ENCODE measurements at regions not wholly inside any gene's neighbourhood (a gene's known extent, or its start where the extent isn't known, plus 50 kb on each side); places are given as distances from the start of the nearest gene placed in this dataset.
"Not testable (repeated sequence)": the region's sequence is repeated elsewhere in the genome, so short reads cannot be mapped to it uniquely, and the experiment has no call there.

DNA sequence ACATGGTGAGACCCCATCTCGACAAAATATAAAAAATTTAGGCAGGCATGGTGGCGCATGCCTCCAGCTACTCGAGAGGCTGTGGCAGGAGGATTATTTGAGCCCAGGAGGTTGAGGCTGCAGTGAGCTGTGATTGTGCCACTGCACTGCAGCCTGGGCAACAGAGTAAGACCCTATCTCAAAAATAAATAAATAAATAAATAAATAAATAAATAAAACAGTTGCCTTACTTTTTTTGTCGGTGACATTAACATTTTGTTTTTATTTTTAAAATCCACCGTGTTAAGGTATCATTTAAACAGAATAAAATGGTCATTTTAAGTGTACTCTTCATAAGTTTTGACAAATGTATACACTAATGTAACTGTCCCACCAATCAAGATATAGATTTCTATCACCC lies 57.0 kb downstream of the RASL11A start:
- no peak overlapping the region for H3K9ac ChIP-seq (ENCODE audit: low read length)
- H3K4me3 ChIP-seq (ENCODE audit: low read length) = no peak overlapping the region
- no peaks in the 10 kb centered on the region for H3K36me3 ChIP-seq (ENCODE audit: control insufficient read depth, insufficient read depth, low read length)
- peaks cover 3% of the 10 kb centered on the region for H3K27me3 ChIP-seq (ENCODE audit: control insufficient read depth, insufficient read depth, low read length)
- H3K9me3 ChIP-seq (ENCODE audit: control insufficient read depth, low read length) = no peaks in the 10 kb centered on the region
- no peaks in the 10 kb centered on the region for H3K4me1 ChIP-seq (ENCODE audit: control insufficient read depth, insufficient read depth, low read length)

DNA sequence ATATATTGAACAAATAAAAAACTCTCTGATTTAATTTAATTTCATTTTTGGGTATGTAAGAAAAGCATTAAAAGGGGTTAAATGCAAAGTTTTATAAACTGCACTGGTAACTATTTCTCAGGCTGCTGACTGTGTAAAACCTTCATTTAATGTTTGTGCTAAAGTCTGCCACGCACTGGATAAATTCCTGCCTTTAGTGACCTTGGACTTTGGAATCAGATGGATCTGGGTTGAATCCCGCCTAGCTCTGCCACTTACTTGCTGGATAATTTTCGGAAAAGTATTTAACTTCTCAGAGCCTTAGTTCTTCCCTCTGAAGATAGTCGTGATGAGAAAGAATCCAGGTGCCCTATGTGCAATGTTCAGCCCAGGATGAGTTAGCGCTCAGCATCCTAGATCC lies 58.6 kb downstream of the RASL11A start:
- Histone ChIP-seq H3K36me3 (ENCODE audit: control insufficient read depth, insufficient read depth, low read length) (no peaks in the 10 kb centered on the region), H3K9ac (ENCODE audit: low read length) (no peak overlapping the region), H3K4me1 (ENCODE audit: control insufficient read depth, insufficient read depth, low read length) (no peaks in the 10 kb centered on the region), H3K9me3 (ENCODE audit: control insufficient read depth, low read length) (no peaks in the 10 kb centered on the region), H3K27me3 (ENCODE audit: control insufficient read depth, insufficient read depth, low read length) (peaks cover 3% of the 10 kb centered on the region), H3K4me3 (ENCODE audit: low read length) (no peak overlapping the region)

DNA sequence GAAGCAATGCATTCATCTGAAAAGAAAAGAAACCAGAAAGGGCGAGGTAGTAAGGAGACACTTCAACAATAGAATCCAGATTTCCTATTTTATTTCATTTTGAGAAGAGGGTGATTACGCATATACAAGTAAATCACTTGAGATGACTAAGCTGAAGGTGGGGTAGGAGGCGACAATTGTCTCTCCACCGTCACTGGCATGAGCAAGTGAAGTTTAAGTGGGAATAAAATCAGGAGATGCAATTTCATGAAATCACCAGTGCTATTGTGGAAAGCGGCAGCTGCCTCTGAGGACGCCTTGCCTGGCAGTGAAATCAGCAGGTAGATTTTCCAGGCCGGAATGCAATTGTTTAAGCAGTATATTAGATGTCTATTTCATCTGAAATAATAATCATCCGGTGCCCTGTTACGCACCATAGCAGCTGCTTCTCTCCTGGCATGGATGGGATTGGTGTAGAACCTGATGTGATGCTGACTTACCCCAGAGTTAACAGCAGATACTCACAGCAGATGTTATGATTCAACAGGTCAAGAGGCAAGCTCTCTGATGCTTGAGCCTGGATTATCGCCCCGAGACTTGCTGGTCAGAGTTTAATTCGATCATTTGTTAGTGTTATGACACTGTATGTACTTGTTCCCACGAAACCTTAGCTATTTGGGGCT lies 64.3 kb downstream of the RASL11A start:
- H3K9me3 ChIP-seq (ENCODE audit: control insufficient read depth, low read length) = no peaks in the 10 kb centered on the region
- H3K9ac ChIP-seq (ENCODE audit: low read length) = no peak overlapping the region
- H3K4me1 ChIP-seq (ENCODE audit: control insufficient read depth, insufficient read depth, low read length) = no peaks in the 10 kb centered on the region
- no peak overlapping the region for H3K4me3 ChIP-seq (ENCODE audit: low read length)
- H3K36me3 ChIP-seq (ENCODE audit: control insufficient read depth, insufficient read depth, low read length) = no peaks in the 10 kb centered on the region
- peaks cover 6% of the 10 kb centered on the region for H3K27me3 ChIP-seq (ENCODE audit: control insufficient read depth, insufficient read depth, low read length)

DNA sequence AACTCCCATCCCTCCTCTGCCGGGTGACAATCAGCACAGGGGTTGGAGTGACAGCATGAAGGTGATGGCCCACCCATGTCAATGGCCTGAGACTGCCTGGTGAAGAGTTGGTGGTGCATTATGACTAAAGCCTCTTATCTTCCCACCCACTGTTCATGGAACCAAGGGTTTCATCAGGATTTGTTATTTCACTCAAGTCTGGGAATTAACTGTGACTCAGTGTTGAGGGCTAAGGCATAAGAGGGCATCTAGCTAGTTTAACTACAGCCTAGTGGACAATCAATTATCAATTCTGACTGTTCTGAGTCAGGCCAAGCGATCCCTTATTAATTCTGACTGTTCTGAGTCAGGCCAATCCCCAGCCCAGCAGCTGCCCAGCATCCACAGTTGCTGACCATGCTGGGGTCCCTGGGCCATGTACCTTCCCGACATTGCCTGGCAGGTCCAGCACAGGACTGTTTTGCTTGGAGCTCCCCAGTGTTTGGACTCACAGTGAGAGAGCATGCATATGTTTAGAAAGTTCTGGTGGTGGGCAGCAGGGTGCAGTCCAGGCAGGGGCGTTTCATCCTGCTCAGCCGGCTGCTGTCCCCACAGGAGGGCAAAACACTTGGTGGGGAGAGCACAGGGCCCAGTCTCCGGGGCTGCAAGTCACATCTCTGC lies 65.5 kb downstream of the RASL11A start:
- H3K4me3 ChIP-seq (ENCODE audit: low read length) = no peak overlapping the region
- no peaks in the 10 kb centered on the region for H3K36me3 ChIP-seq (ENCODE audit: control insufficient read depth, insufficient read depth, low read length)
- no peaks in the 10 kb centered on the region for H3K9me3 ChIP-seq (ENCODE audit: control insufficient read depth, low read length)
- no peak overlapping the region for H3K9ac ChIP-seq (ENCODE audit: low read length)
- H3K4me1 ChIP-seq (ENCODE audit: control insufficient read depth, insufficient read depth, low read length) = no peaks in the 10 kb centered on the region
- H3K27me3 ChIP-seq (ENCODE audit: control insufficient read depth, insufficient read depth, low read length) = peaks cover 6% of the 10 kb centered on the region

DNA sequence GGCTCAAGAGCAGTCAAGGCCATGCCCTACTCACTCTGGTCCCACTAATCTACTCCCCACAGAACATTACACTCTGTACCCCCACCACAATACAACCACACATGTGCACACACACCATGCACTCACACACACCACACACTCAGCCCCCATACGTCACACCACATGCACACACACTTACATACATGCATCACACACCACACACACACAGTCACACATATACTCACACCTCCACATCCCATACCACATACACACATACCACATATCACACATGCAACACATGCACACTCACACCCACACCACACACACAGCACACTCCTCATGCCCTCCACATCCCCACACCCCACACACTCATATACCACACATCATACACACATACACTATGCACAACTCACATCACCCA lies 67.6 kb downstream of the RASL11A start:
- H3K4me1 ChIP-seq (ENCODE audit: control insufficient read depth, insufficient read depth, low read length) = no peaks in the 10 kb centered on the region
- H3K4me3 ChIP-seq (ENCODE audit: low read length) = no peak overlapping the region
- H3K9me3 ChIP-seq (ENCODE audit: control insufficient read depth, low read length) = no peaks in the 10 kb centered on the region
- H3K36me3 ChIP-seq (ENCODE audit: control insufficient read depth, insufficient read depth, low read length) = no peaks in the 10 kb centered on the region
- H3K27me3 ChIP-seq (ENCODE audit: control insufficient read depth, insufficient read depth, low read length) = peaks cover 6% of the 10 kb centered on the region
- no peak overlapping the region for H3K9ac ChIP-seq (ENCODE audit: low read length)

DNA sequence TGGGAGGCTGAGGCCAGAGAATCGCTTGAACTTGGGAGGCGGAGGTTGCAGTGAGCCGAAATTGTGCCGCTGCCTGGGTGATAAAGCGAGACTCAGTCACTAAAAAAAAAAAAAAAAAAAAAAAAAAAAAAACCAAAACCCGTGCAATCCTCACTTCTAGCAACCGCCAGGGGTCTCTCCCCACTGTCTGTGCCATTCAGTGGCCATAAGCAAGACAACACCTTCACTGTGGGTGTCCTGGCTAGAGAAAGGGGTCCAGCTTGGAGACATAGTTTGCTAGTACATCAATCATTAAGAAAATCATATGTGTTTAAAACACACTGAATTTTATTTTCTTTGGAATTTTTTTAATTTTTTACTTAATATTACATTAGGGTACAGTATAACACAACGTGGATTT lies 68.2 kb downstream of the RASL11A start:
- Histone ChIP-seq H3K9ac (ENCODE audit: low read length) (no peak overlapping the region), H3K4me3 (ENCODE audit: low read length) (no peak overlapping the region), H3K4me1 (ENCODE audit: control insufficient read depth, insufficient read depth, low read length) (no peaks in the 10 kb centered on the region), H3K36me3 (ENCODE audit: control insufficient read depth, insufficient read depth, low read length) (no peaks in the 10 kb centered on the region), H3K27me3 (ENCODE audit: control insufficient read depth, insufficient read depth, low read length) (peaks cover 6% of the 10 kb centered on the region), H3K9me3 (ENCODE audit: control insufficient read depth, low read length) (no peaks in the 10 kb centered on the region)

DNA sequence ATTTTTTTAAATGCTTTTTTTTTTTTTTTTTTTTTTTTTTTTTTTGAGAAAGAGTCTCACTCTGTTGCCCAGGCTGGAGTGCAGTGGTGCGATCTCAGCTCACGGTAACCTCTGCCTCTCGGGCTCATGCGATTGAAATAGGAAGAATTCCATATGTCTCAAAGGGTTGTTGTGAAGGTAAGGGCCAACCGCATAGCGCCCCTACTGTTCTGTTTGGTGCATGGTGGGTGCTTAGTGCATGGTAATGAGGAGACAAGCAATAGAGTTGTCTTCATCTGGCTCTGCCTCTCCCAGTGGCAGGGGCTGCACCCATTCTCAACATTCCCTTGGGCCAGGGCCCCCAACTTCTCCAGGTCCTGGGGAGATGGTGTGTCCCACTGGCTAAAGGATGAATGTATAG lies 68.7 kb downstream of the RASL11A start:
- H3K36me3 ChIP-seq (ENCODE audit: control insufficient read depth, insufficient read depth, low read length) = no peaks in the 10 kb centered on the region
- H3K9me3 ChIP-seq (ENCODE audit: control insufficient read depth, low read length) = no peaks in the 10 kb centered on the region
- H3K9ac ChIP-seq (ENCODE audit: low read length) = no peak overlapping the region
- no peak overlapping the region for H3K4me3 ChIP-seq (ENCODE audit: low read length)
- no peaks in the 10 kb centered on the region for H3K4me1 ChIP-seq (ENCODE audit: control insufficient read depth, insufficient read depth, low read length)
- peaks cover 6% of the 10 kb centered on the region for H3K27me3 ChIP-seq (ENCODE audit: control insufficient read depth, insufficient read depth, low read length)

DNA sequence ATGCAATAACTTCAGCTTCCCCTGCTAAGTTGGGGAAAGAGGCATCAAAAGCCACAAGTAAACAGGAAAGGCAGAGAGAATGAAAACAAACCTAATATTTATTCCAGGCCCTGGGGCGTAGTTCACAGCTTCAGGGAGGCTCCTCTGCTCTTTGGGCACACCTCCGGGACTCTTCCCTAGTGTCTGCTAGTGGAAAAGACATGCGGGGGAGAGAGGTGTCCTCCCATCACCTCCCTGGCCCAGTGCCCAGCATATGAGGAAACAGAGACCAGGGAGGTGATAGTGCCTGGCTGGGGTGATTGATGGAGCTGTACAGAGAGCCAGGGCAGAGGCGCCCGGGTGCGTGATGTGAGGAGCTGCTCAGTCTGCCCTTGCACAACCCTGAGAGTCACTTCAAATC lies 71.0 kb downstream of the RASL11A start:
- no peak overlapping the region for H3K4me3 ChIP-seq (ENCODE audit: low read length)
- H3K4me1 ChIP-seq (ENCODE audit: control insufficient read depth, insufficient read depth, low read length) = no peaks in the 10 kb centered on the region
- no peaks in the 10 kb centered on the region for H3K9me3 ChIP-seq (ENCODE audit: control insufficient read depth, low read length)
- H3K9ac ChIP-seq (ENCODE audit: low read length) = no peak overlapping the region
- no peaks in the 10 kb centered on the region for H3K36me3 ChIP-seq (ENCODE audit: control insufficient read depth, insufficient read depth, low read length)
- peaks cover 6% of the 10 kb centered on the region for H3K27me3 ChIP-seq (ENCODE audit: control insufficient read depth, insufficient read depth, low read length)

DNA sequence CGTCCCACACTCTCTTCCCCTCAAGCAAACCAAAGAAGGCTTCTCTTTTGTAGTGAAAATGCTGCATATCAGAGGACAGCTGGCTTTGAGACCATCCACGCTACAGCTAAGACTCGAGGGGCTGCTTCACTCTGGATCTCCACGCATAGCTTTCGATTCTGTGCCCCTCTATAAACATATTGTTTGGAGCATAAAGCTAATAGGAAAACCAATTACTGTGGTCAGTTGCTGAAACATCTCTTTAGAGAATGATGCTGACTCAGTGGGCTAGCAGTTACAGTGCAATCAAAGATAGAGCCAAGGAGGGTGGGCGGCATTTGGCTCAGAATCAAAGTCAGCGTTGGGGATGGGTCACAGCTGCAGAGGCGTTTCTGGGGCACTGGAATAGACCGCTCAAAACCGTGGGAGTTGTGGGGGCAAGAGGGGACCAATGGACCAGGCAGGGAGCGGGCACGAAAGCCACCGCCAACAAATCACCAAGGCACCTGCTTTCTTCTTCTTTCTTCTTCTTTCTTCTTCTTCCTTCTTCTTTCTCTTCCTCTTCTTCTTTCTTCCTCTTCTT lies 76.7 kb downstream of the RASL11A start:
- H3K36me3 ChIP-seq (ENCODE audit: control insufficient read depth, insufficient read depth, low read length) = no peaks in the 10 kb centered on the region
- peaks cover 9% of the 10 kb centered on the region for H3K27me3 ChIP-seq (ENCODE audit: control insufficient read depth, insufficient read depth, low read length)
- no peaks in the 10 kb centered on the region for H3K9me3 ChIP-seq (ENCODE audit: control insufficient read depth, low read length)
- no peak overlapping the region for H3K4me3 ChIP-seq (ENCODE audit: low read length)
- no peaks in the 10 kb centered on the region for H3K4me1 ChIP-seq (ENCODE audit: control insufficient read depth, insufficient read depth, low read length)
- no peak overlapping the region for H3K9ac ChIP-seq (ENCODE audit: low read length)

DNA sequence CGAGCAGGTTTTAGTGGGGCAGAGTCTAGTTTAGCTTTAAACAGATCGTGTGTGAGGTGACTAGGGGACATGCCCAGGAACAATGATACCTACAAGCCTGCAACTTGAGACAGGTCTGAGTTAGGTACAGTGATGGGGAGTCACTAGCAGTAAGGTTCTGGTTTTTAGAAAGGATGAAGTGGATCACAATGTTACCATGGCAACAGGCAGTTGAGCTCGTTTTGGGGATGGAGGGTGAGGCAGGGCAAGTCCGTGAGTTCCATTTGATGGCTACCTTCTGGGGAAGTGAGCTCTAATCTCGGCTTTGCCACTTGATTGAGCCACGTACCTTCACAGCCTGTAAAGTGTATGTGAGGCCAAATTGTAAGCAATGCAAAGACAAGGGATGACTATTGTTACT lies 76.0 kb upstream of the GTF3A start:
- H3K9ac ChIP-seq (ENCODE audit: low read length) = no peak overlapping the region
- H3K9me3 ChIP-seq (ENCODE audit: control insufficient read depth, low read length) = no peaks in the 10 kb centered on the region
- H3K4me3 ChIP-seq (ENCODE audit: low read length) = no peak overlapping the region
- H3K27me3 ChIP-seq (ENCODE audit: control insufficient read depth, insufficient read depth, low read length) = peaks cover 9% of the 10 kb centered on the region
- H3K36me3 ChIP-seq (ENCODE audit: control insufficient read depth, insufficient read depth, low read length) = no peaks in the 10 kb centered on the region
- H3K4me1 ChIP-seq (ENCODE audit: control insufficient read depth, insufficient read depth, low read length) = peaks cover 6% of the 10 kb centered on the region

DNA sequence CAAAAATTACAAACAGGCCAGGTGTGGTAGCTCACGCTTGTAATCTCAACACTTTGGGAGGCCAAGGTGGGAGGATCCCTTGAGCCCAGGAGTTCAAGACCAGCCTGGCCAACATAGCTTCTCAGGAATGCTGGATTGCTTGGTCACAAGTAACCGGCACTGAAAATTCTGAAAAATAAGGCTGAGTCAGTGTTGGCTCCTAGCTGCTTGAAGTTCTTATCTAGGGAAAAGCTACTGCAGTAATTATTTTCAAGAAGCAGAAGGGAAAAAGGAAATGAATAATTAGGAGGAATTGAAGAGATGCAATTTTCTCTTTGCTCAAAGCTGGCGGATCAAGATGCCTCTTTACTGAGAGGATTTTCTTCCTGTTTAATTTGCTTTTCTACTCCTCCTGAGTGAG lies 75.0 kb upstream of the GTF3A start:
- Histone ChIP-seq H3K36me3 (ENCODE audit: control insufficient read depth, insufficient read depth, low read length) (no peaks in the 10 kb centered on the region), H3K27me3 (ENCODE audit: control insufficient read depth, insufficient read depth, low read length) (peaks cover 9% of the 10 kb centered on the region)

DNA sequence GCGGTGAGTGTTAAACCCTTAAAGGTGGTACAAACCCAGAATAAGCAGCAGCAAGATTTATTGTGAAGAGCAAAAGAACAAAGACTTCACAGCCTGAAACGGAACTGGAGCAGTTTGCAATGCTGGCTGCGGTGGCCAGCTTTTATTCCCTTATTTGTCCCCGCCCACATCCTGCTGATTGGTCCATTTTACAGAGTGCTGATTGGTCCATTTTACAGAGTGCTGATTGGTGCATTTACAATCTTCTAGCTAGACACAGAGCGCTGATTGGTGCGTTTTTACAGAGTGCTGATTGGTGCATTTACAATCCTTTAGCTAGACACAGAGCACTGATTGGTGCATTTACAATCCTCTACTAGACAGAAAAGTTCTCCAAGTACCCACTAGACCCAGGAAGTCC lies 73.6 kb upstream of the GTF3A start:
- H3K9me3 ChIP-seq (ENCODE audit: control insufficient read depth, low read length); H3K9ac ChIP-seq (ENCODE audit: low read length); H3K4me3 ChIP-seq (ENCODE audit: low read length); H3K27me3 ChIP-seq (ENCODE audit: control insufficient read depth, insufficient read depth, low read length); H3K36me3 ChIP-seq (ENCODE audit: control insufficient read depth, insufficient read depth, low read length): not testable (repeated sequence)
- peaks cover 10% of the 10 kb centered on the region for H3K4me1 ChIP-seq (ENCODE audit: control insufficient read depth, insufficient read depth, low read length)

More for the DNA sequence above, 75.0 kb upstream of the GTF3A start:
- Histone ChIP-seq H3K9me3 (ENCODE audit: control insufficient read depth, low read length) (no peaks in the 10 kb centered on the region), H3K4me1 (ENCODE audit: control insufficient read depth, insufficient read depth, low read length) (peaks cover 10% of the 10 kb centered on the region), H3K4me3 (ENCODE audit: low read length) (no peak overlapping the region), H3K9ac (ENCODE audit: low read length) (no peak overlapping the region)

Data from mucosa of stomach (tissue), 1 donor.